ENCODE measurements at regions not wholly inside any gene's neighbourhood (a gene's known extent, or its start where the extent isn't known, plus 50 kb on each side); places are given as distances from the start of the nearest gene placed in this dataset.

GRCh38 chr7:92956575-92956974 is 120.2 kb upstream of the CDK6 start:
- no peak for DNase-seq (ENCODE audit: unreplicated experiment)
- no peak for TF ChIP-seq CTCF (IDR thresholded peaks at IDR 0.05; ENCODE audit: unreplicated experiment)
- Mint-ChIP-seq H3K36me3 (ENCODE audit: insufficient read depth, unreplicated experiment) (no peaks in the 10 kb centered on the region), H3K4me1 (ENCODE audit: insufficient read depth, unreplicated experiment) (no peaks in the 10 kb centered on the region), H3K27ac (ENCODE audit: low read depth, unreplicated experiment) (no peak overlapping the region), H3K9me3 (ENCODE audit: unreplicated experiment) (peaks cover 17% of the 10 kb centered on the region), H3K27me3 (ENCODE audit: insufficient read depth, unreplicated experiment) (no peaks in the 10 kb centered on the region), H3K4me3 (ENCODE audit: unreplicated experiment) (no peak overlapping the region)
- CTCF ChIA-PET, result interaction anchor here (0.6 kb wide), 1 partner anchor 258 kb away, joined by 3 read pairs; no protein-coding TSS in a partner anchor
- POLR2A ChIA-PET, result no interaction called here
- no TSS peak for BruUV-seq (replicated peaks)
- intact Hi-C loops (cut with micrococcal nuclease), result no loop called here

DNA sequence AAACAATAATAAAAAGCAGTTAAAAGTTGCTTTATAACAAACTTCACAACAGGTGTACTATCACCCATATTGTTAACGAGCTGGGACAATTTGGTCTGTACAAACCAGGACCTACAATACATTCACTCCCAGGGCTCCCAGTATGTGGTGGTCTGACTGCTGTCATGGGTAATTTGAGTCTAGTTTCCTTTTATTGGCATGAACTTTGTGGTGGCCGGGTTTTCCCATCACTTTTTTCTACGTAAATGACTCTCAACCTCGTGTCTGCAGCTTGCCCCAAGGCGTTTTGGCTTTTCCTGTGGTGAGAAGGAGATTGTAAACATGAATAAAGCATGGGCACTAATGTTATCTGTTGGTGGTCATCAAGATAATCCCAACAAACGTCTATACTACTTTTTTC is 118.7 kb upstream of the CDK6 start:
- intact Hi-C loops (cut with micrococcal nuclease), result no loop called here
- no peak overlapping the region for H3K27ac Mint-ChIP-seq (ENCODE audit: low read depth, unreplicated experiment)
- POLR2A ChIA-PET, result interaction anchor here (0.7 to 1.2 kb wide), 2 partner anchors 9 to 12 kb away, joined by 3 read pairs; no protein-coding TSS in a partner anchor
- CTCF ChIA-PET, result no interaction called here
- no peak for DNase-seq (ENCODE audit: unreplicated experiment)
- no peak overlapping the region for H3K4me3 Mint-ChIP-seq (ENCODE audit: unreplicated experiment)
- TF ChIP-seq CTCF (IDR thresholded peaks at IDR 0.05; ENCODE audit: unreplicated experiment), result no peak
- BruUV-seq (replicated peaks), result no TSS peak
- no peaks in the 10 kb centered on the region for H3K36me3 Mint-ChIP-seq (ENCODE audit: insufficient read depth, unreplicated experiment)
- peaks cover 17% of the 10 kb centered on the region for H3K9me3 Mint-ChIP-seq (ENCODE audit: unreplicated experiment)
- no peaks in the 10 kb centered on the region for H3K4me1 Mint-ChIP-seq (ENCODE audit: insufficient read depth, unreplicated experiment)
- H3K27me3 Mint-ChIP-seq (ENCODE audit: insufficient read depth, unreplicated experiment), result no peaks in the 10 kb centered on the region

GRCh38 chr7:92953657-92954056 is 117.3 kb upstream of the CDK6 start:
- H3K27me3 Mint-ChIP-seq (ENCODE audit: insufficient read depth, unreplicated experiment), result no peaks in the 10 kb centered on the region
- no peak for TF ChIP-seq CTCF (IDR thresholded peaks at IDR 0.05; ENCODE audit: unreplicated experiment)
- no peak overlapping the region for H3K4me3 Mint-ChIP-seq (ENCODE audit: unreplicated experiment)
- no peak overlapping the region for H3K27ac Mint-ChIP-seq (ENCODE audit: low read depth, unreplicated experiment)
- no peaks in the 10 kb centered on the region for H3K36me3 Mint-ChIP-seq (ENCODE audit: insufficient read depth, unreplicated experiment)
- H3K9me3 Mint-ChIP-seq (ENCODE audit: unreplicated experiment), result peaks cover 17% of the 10 kb centered on the region
- ChIA-PET CTCF (interaction anchor here (0.6 to 0.7 kb wide), 2 partner anchors 13 to 16 kb away, joined by 4 read pairs; no protein-coding TSS in a partner anchor), POLR2A (no interaction called here)
- BruUV-seq (replicated peaks), result no TSS peak
- DNase-seq (ENCODE audit: unreplicated experiment), result no peak
- intact Hi-C loops (cut with micrococcal nuclease), result no loop called here
- no peaks in the 10 kb centered on the region for H3K4me1 Mint-ChIP-seq (ENCODE audit: insufficient read depth, unreplicated experiment)

GRCh38 chr7:92949748-92950147 is 113.4 kb upstream of the CDK6 start:
- POLR2A ChIA-PET, result interaction anchor here (0.9 kb wide), 1 partner anchor 12 kb away, joined by 3 read pairs; no protein-coding TSS in a partner anchor
- H3K4me1 Mint-ChIP-seq (ENCODE audit: insufficient read depth, unreplicated experiment), result peaks cover 4% of the 10 kb centered on the region
- BruUV-seq (replicated peaks), result no TSS peak
- H3K36me3 Mint-ChIP-seq (ENCODE audit: insufficient read depth, unreplicated experiment), result no peaks in the 10 kb centered on the region
- TF ChIP-seq CTCF (IDR thresholded peaks at IDR 0.05; ENCODE audit: unreplicated experiment), result no peak
- H3K4me3 Mint-ChIP-seq (ENCODE audit: unreplicated experiment), result no peak overlapping the region
- H3K9me3 Mint-ChIP-seq (ENCODE audit: unreplicated experiment), result peaks cover 8% of the 10 kb centered on the region
- H3K27ac Mint-ChIP-seq (ENCODE audit: low read depth, unreplicated experiment), result no peak overlapping the region
- no peak for DNase-seq (ENCODE audit: unreplicated experiment)
- CTCF ChIA-PET, result no interaction called here
- no peaks in the 10 kb centered on the region for H3K27me3 Mint-ChIP-seq (ENCODE audit: insufficient read depth, unreplicated experiment)
- intact Hi-C loops (cut with micrococcal nuclease), result no loop called here

All from MCF 10A (cell line).